PC-9 (cell line): ENCODE measurements at regions not wholly inside any gene's neighbourhood (a gene's known extent, or its start where the extent isn't known, plus 50 kb on each side); places are given as distances from the start of the nearest gene placed in this dataset.

ENCODE experiments used
- BruUV-seq: library from RNA; stranded (reverse); fragments of 400-500 nt; replicated peaks from 2 replicates; lab custom pipeline; 2021; lab: Mats Ljungman, UMichigan
- CTCF ChIA-PET: fragments of 300-600 bp; sonication (Branson Sonifier 250); formaldehyde crosslinking; loops from one replicate; lab custom pipeline; 2022; ENCODE audit warnings: antibody characterized with exemption; lab: Charles Lee
- POLR2A ChIA-PET: fragments of 300-600 bp; sonication (Branson Sonifier 250); formaldehyde crosslinking; loops from one replicate; lab custom pipeline; 2022; ENCODE audit warnings: antibody characterized with exemption; ENCODE audit not compliant: unreplicated experiment; lab: Charles Lee
- DNase-seq, 2 experiments: peaks; one replicate each; pipeline versions ENCODE4 v3.0.0 to v3.0.0-alpha.2; 2015 to 2022; ENCODE audit warnings: mixed read lengths in 1 of 2
- H2AFZ ChIP-seq: fragments of 200-600 bp; sonication (generic); 2 replicates; pipeline ENCODE4 v1.8.1; 2017; ENCODE audit warnings: antibody characterized with exemption
- H3F3A ChIP-seq: fragments of 200-600 bp; sonication (generic); 2 replicates; pipeline ENCODE4 v1.8.1; 2017; ENCODE audit warnings: antibody characterized with exemption, mild to moderate bottlenecking, low read depth; ENCODE audit not compliant: insufficient read depth
- H3K27ac ChIP-seq: fragments of 200-600 bp; sonication (generic); 2 replicates; pipeline ENCODE4 v1.6.1; 2016; ENCODE audit warnings: mixed run types
- H3K27me3 ChIP-seq: fragments of 200-600 bp; sonication (generic); 2 replicates; pipeline ENCODE4 v1.6.1; 2016; ENCODE audit warnings: low read depth, mixed run types; ENCODE audit not compliant: insufficient read depth
- H3K36me3 ChIP-seq: fragments of 200-600 bp; sonication (generic); 2 replicates; pipeline ENCODE4 v1.6.1; 2016; ENCODE audit warnings: low read depth, mixed run types
- H3K4me1 ChIP-seq: fragments of 200-600 bp; sonication (generic); replicated peaks from 2 replicates; pipeline ENCODE4 v1.6.1; 2016; ENCODE audit warnings: mixed run types; ENCODE audit not compliant: insufficient read depth
- H3K4me2 ChIP-seq: fragments of 200-600 bp; sonication (generic); 2 replicates; pipeline ENCODE4 v1.6.1; 2017; ENCODE audit warnings: mixed run types
- H3K4me3 ChIP-seq: fragments of 200-600 bp; sonication (generic); 2 replicates; pipeline ENCODE4 v1.6.1; 2016; ENCODE audit warnings: mixed run types
- H3K79me2 ChIP-seq: fragments of 200-600 bp; sonication (generic); 2 replicates; pipeline ENCODE4 v1.6.1; 2017; ENCODE audit warnings: low read depth, mixed run types
- H3K9me2 ChIP-seq: fragments of 200-600 bp; sonication (generic); 2 replicates; pipeline ENCODE4 v1.8.1; 2017; ENCODE audit warnings: mild to moderate bottlenecking; ENCODE audit not compliant: insufficient read depth
- H3K9me3 ChIP-seq: fragments of 200-600 bp; sonication (generic); 2 replicates; pipeline ENCODE4 v1.8.1; 2016; ENCODE audit warnings: low read depth; ENCODE audit not compliant: insufficient read depth
- H4K20me1 ChIP-seq: fragments of 200-600 bp; sonication (generic); 2 replicates; pipeline ENCODE4 v1.8.1; 2017; ENCODE audit not compliant: insufficient read depth
- CTCF ChIP-seq: fragments of 200-600 bp; sonication (generic); conservative IDR thresholded peaks from 2 replicates; pipeline ENCODE4 v1.6.1; 2017; ENCODE audit warnings: mixed run types, antibody characterized with exemption, mild to moderate bottlenecking, moderate library complexity
- EZH2 ChIP-seq: fragments of 200-600 bp; sonication (generic); IDR thresholded peaks from 2 replicates; pipeline ENCODE4 v1.8.0; 2017; ENCODE audit warnings: antibody characterized with exemption, low read depth
- intact Hi-C: fragments of 100-400 bp; cut with micrococcal nuclease; formaldehyde crosslinking; loops from one replicate; pipeline ENCODE4 v1.10.0; 2022; ENCODE audit not compliant: unreplicated experiment

- Histone ChIP-seq H3K27ac (no peak overlapping the region), H3K4me2 (no peak overlapping the region), H3K4me1 (no peaks in the 10 kb centered on the region), H3K36me3 (no peaks in the 10 kb centered on the region), H2AFZ (no peak overlapping the region), H4K20me1 (no peaks in the 10 kb centered on the region; the same call in 1 of the 2 replicates), H3K27me3 (peaks cover 12% of the 10 kb centered on the region; the same call in 1 of the 2 replicates), H3K4me3 (no peak overlapping the region), H3K9me2 (no peaks in the 10 kb centered on the region), H3F3A (no peaks in the 10 kb centered on the region), H3K79me2 (no peaks in the 10 kb centered on the region), H3K9me3 (no peaks in the 10 kb centered on the region)
- no peak for DNase-seq
- BruUV-seq, result no TSS peak
- TF ChIP-seq CTCF (no peak), EZH2 (no peak)
- ChIA-PET CTCF (no interaction called here), POLR2A (no interaction called here)
- intact Hi-C loops, result no loop called here
Observed at GRCh38 chrX:148156986-148157385, 175.8 kb downstream of the FMR1NB start.

DNA sequence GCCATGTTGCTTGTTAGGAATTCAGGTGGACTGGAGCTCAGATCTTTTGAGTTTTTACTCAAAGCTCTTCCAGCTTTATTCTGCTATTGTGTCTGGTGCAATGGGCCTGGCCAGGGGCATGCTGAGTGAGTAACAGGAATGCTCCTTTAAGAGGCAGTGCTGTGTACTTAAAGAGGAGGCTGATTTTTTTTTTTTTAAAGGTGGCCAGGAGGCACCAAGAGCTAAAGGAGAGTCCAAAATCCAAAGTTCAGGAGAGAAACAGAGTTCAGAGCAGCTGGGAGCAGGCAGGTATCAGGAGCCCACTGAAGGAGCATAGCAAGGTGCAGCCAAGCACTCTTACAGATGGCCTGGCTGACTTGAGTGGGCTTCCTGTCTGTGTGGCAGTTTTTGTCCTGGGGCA lies 178.7 kb downstream of the FMR1NB start:
- Histone ChIP-seq H3K4me1 (no peaks in the 10 kb centered on the region), H3K27ac (no peak overlapping the region), H4K20me1 (no peaks in the 10 kb centered on the region), H3K4me3 (no peak overlapping the region), H3K9me2 (no peaks in the 10 kb centered on the region), H3K36me3 (no peaks in the 10 kb centered on the region), H2AFZ (no peak overlapping the region), H3K9me3 (no peaks in the 10 kb centered on the region), H3K27me3 (peaks cover 8% of the 10 kb centered on the region; the same call in 1 of the 2 replicates), H3K79me2 (no peaks in the 10 kb centered on the region), H3K4me2 (no peak overlapping the region), H3F3A (no peaks in the 10 kb centered on the region)
- BruUV-seq, result no TSS peak
- intact Hi-C loops, result no loop called here
- ChIA-PET POLR2A (no interaction called here), CTCF (no interaction called here)
- DNase-seq, result peak in 1 of 2 experiments; percentile 31
- TF ChIP-seq CTCF, result no peak
- TF ChIP-seq EZH2, result no peak

DNA sequence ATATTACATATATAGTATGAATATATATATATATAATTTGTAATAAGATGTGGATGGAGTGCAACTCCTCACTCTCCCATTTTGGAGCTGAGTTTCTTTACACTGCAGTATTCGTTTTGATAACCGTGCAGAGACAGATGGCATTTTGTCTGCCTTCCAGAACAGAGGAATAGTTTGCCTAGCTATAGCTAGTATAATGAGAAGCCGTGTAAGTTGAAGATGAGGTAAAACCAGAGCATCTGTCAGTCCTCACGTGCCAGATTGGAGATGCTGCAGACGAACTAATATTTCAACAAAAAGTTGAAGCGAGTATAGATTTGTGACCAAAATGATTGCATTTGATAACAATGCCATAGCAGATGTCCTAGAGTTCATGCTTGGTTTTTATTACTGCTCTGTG lies 180.6 kb downstream of the FMR1NB start:
- ChIA-PET CTCF (no interaction called here), POLR2A (no interaction called here)
- Histone ChIP-seq H3K27me3 (no peaks in the 10 kb centered on the region), H3K9me3 (no peaks in the 10 kb centered on the region), H3K27ac (no peak overlapping the region), H3K4me1 (no peaks in the 10 kb centered on the region), H3F3A (no peaks in the 10 kb centered on the region), H3K4me3 (no peak overlapping the region), H2AFZ (no peak overlapping the region), H3K4me2 (no peak overlapping the region), H3K79me2 (no peaks in the 10 kb centered on the region), H3K9me2 (no peaks in the 10 kb centered on the region), H4K20me1 (no peaks in the 10 kb centered on the region), H3K36me3 (no peaks in the 10 kb centered on the region)
- TF ChIP-seq EZH2, result no peak
- no peak for TF ChIP-seq CTCF
- no TSS peak for BruUV-seq
- DNase-seq, result no peak
- intact Hi-C loops, result no loop called here
